GM18951 (cell line): ENCODE measurements at regions not wholly inside any gene's neighbourhood (a gene's known extent, or its start where the extent isn't known, plus 50 kb on each side); places are given as distances from the start of the nearest gene placed in this dataset.

Experiments used
- POLR2A ChIP-seq: IDR thresholded peaks from 4 replicates; pipeline ENCODE4 v1.6.1; 2011; ENCODE audit warnings: mild to moderate bottlenecking; ENCODE audit not compliant: insufficient read length, insufficient read depth; ENCODE audit errors: extremely low read depth
- in situ Hi-C: fragments of 300-500 bp; cut with MboI; formaldehyde crosslinking; loops from one replicate; pipeline ENCODE4 v1.12.0; 2022; ENCODE audit warnings: low sequenced_read_pairs, mixed read lengths, inconsistent platforms; ENCODE audit not compliant: unreplicated experiment

DNA sequence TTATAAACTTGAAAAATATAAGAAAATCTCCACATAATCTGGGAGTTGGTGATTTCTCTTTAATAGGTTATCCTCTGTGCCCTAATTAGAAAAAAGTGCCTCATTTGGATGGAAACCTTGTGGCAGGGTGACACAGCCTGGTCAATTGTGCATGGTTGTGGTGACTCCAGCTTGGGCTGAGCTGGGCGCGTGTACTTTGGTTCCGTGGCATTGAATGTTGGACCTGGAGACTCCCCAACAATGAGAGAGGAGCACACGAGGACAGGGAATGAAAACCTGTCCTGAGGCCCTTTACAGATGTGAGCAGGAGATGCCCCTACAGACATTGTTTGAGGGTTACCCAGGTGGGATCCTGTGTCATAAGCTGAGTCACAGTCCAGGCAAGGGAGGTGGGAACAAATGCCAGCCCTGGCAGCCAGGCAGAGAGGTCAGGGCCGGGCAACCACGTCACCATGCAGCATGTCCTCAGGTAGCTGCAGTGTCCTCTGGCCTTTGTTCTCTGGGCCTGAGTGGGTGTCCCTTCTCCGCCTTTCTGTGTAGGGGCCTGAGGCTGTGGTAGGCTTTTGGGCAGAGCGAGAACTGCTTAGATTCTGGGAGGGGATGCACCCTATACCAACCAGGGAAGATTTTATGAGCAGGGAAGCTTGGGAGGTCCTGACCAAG, 147.4 kb upstream of the TBX20 start:
- in situ Hi-C loops, result no loop called here
- no peak for TF ChIP-seq POLR2A

DNA sequence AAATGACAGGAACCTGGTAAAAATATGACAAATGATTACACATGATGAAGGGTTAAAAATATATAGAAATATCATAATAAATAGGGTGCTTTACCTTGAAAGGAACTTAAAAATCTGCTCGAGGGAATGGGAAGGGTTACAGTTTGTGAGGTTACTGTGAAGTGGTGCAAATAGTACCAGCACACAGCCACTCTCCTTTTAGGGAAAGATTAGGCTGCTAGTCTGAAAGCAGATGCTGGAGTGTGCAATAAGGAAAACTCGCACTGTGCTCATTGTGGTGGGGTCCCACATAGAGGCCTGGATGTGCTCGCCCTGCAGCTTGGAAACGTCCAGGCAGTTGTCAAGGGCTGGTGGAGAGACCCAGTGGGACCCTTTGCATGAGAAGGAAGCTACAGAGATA, 145.9 kb upstream of the TBX20 start:
- in situ Hi-C loops, result no loop called here
- no peak for TF ChIP-seq POLR2A

GRCh38 chr7:35399216-35399615, 145.3 kb upstream of the TBX20 start:
- in situ Hi-C loops, result no loop called here
- TF ChIP-seq POLR2A, result no peak

DNA sequence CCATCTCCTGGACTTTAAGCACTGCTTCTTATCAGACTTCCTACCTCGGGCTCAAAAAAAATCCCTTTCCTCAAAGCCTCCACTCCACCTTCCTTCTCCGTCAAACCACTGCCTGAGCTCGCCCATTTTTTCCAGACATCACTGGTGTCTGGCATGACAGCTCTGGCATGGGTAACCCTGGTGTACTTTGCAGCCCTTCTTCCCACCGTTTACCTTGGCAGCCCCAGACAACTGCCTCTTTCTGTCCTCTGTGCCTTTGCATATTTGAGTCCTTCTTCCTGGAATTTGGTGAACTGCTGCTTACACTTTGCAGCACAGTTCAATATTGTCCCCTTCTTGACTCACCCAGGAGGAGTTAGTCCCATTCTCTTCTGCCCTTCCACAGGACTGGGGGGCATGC, 144.6 kb upstream of the TBX20 start:
- TF ChIP-seq POLR2A, result no peak
- in situ Hi-C loops, result no loop called here

DNA sequence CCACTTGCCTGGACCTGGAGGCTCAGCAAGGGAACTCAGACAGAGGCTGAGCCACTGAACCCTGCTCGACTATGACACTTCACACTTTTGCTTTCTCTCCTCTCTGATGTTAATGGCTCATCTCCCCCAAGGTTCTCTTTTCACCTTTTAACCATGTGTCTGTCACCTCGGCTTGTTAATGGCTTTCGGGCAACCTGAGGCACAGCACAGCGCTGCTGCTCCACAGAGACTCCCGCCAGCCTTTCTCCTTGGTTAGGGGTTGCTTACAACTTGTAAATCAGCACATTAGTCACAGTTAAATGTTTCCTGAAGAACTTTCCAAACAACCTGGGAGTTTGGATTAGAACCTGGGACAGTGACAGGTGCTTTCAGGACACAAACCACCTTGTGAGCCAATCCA, 136.2 kb upstream of the TBX20 start:
- in situ Hi-C loops, result no loop called here
- TF ChIP-seq POLR2A, result no peak

GRCh38 chr7:35389636-35390035, 135.7 kb upstream of the TBX20 start:
- in situ Hi-C loops, result no loop called here
- no peak for TF ChIP-seq POLR2A

GRCh38 chr7:35386816-35387706, 133.2 kb upstream of the TBX20 start:
- TF ChIP-seq POLR2A, result no peak
- in situ Hi-C loops, result no loop called here

DNA sequence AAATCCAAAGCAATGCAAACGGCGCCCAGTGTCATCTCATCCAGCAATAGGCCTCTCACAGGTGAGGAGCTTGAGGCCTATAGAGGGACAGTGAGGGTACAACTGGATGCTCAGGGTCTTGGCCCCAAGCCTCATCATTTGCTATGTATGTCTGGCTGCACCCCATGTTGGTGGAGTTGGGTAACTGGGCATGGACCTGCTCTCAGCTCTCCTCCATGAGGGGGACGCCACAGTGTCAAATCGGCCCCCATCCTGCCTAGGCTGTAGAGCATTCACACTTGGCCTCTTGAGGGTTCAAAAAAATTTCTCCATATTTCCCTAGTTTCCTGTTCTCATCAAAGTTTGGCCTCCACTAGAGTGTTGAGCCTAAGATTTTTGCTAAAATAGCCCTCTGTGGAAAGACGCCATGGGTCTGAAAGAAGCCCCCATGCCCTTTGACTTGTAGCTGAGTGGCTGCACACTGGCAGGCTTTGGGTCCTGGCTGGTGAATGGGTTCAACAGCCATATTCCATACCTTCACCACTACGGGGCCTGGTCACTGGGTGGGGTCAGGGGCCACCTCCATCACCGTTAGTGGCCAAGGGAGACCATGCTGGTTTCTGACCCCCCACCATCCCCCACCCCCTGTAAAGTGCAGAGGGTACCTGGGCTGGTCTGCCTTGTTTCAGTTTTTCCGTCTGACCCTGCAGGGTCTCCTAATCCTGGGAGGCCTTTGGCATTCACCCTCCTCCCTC, 132.3 kb upstream of the TBX20 start:
- in situ Hi-C loops, result no loop called here
- no peak for TF ChIP-seq POLR2A

GRCh38 chr7:35384761-35385700, 131.1 kb upstream of the TBX20 start:
- no peak for TF ChIP-seq POLR2A
- in situ Hi-C loops, result no loop called here

DNA sequence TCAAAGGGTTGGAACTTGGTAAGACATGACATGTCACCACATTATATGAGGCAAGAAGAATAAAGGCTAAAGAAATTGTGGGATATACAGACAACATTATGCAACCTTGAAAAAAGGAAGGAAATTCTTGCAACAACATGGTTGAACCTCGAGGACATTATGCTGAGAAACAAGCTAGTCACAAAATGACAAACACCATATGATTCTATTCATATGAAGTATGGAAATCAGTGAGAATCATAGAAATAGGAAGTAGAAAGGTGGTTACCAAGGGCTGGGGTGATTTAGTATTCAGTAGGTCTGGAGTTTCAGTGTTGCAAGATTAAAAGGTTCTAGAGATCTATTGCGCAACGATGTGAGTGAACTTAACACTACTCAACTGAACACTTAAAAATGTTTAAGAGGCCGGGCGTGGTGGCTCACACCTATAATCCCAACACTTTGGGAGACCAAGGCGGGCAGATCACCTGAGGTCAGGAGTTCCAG, 126.9 kb upstream of the TBX20 start:
- in situ Hi-C loops, result no loop called here
- no peak for TF ChIP-seq POLR2A

GRCh38 chr7:35379481-35379880, 125.6 kb upstream of the TBX20 start:
- no peak for TF ChIP-seq POLR2A
- in situ Hi-C loops, result no loop called here

DNA sequence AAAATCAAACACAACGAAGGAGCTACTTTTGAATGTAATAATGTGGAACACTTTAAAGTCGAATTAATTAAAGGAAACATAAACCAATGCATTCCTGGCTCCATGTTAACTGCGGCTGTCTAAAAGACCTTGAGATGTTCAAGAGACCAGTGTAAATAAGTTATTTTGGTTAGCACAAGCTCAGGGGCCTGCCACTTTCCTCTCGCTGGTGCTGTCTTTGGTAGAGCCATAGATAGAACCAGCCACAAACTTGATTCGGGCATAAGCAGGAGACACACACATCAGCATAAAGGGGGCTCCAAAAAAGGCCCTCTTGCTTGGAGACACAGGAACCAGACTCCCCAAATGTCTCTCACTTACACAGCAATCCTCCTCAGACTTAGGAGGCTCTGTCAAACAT, 121.6 kb upstream of the TBX20 start:
- TF ChIP-seq POLR2A, result no peak

GRCh38 chr7:35374858-35375257, 121.0 kb upstream of the TBX20 start:
- in situ Hi-C loops, result no loop called here
- no peak for TF ChIP-seq POLR2A

More for the DNA sequence above, 121.6 kb upstream of the TBX20 start:
- in situ Hi-C loops, result no loop called here

DNA sequence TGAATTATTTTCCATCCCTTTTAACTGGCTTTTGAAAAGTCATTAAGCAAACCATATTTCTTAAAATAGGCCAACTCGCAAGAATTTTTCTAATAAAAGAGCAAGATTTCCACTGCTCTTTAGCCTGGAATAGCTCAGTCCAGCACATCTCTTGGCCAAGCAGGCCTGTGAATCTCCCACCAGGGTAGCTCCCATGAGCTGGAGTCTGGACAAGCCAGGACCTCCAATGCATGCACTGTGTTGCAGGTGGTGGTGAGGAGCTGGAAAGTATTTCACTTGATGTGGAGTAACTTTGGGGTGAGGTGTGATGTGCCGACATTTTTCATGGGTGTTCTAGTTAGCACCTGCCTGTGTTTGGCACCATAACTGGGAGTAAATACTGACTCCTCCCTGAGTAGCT, 117.3 kb upstream of the TBX20 start:
- no peak for TF ChIP-seq POLR2A
- in situ Hi-C loops, result no loop called here
